H9 (cell line): ENCODE measurements at regions not wholly inside any gene's neighbourhood (a gene's known extent, or its start where the extent isn't known, plus 50 kb on each side); places are given as distances from the start of the nearest gene placed in this dataset.

Source experiments
- DNase-seq: peaks from one replicate; pipeline ENCODE4 v3.0.0-alpha.2; 2017
- H2AFZ ChIP-seq: one replicate; pipeline ENCODE4 v1.6.1; 2013; ENCODE audit warnings: mild to moderate bottlenecking, low read length, control low read depth, moderate library complexity
- H2AK5ac ChIP-seq: 2 replicates; pipeline ENCODE4 v1.6.1; 2013; ENCODE audit warnings: low read length, control low read depth, mixed read lengths; ENCODE audit not compliant: insufficient read length
- H2BK120ac ChIP-seq: one replicate; pipeline ENCODE4 v1.6.1; 2013; ENCODE audit warnings: low read depth, mild to moderate bottlenecking, low read length, control low read depth, inconsistent platforms; ENCODE audit not compliant: poor library complexity, severe bottlenecking
- H2BK12ac ChIP-seq: 2 replicates; pipeline ENCODE4 v1.6.1; 2013; ENCODE audit warnings: low read length, control low read depth, mixed read lengths, low read depth; ENCODE audit not compliant: insufficient read length
- H2BK15ac ChIP-seq: 2 replicates; pipeline ENCODE4 v1.6.1; 2013; ENCODE audit warnings: low read depth, low read length, control low read depth
- H2BK20ac ChIP-seq: one replicate; pipeline ENCODE4 v1.6.1; 2013; ENCODE audit warnings: low read depth, mild to moderate bottlenecking, low read length, control low read depth, inconsistent platforms; ENCODE audit not compliant: poor library complexity, severe bottlenecking
- H2BK5ac ChIP-seq: 2 replicates; pipeline ENCODE4 v1.6.1; 2013; ENCODE audit warnings: low read length, control low read depth, mixed read lengths; ENCODE audit not compliant: insufficient read length
- H3K14ac ChIP-seq: 2 replicates; pipeline ENCODE4 v1.6.1; 2013; ENCODE audit warnings: low read length, control low read depth; ENCODE audit not compliant: insufficient read depth
- H3K18ac ChIP-seq: 2 replicates; pipeline ENCODE4 v1.6.1; 2013; ENCODE audit warnings: low read depth, mild to moderate bottlenecking, mixed read lengths, low read length, control low read depth; ENCODE audit not compliant: insufficient read length
- H3K23ac ChIP-seq: 2 replicates; pipeline ENCODE4 v1.6.1; 2013; ENCODE audit warnings: low read length, control low read depth, mixed read lengths, low read depth; ENCODE audit not compliant: insufficient read length
- H3K23me2 ChIP-seq: 2 replicates; pipeline ENCODE4 v1.6.1; 2013; ENCODE audit warnings: low read depth, mild to moderate bottlenecking, mixed read lengths, low read length, control low read depth; ENCODE audit not compliant: insufficient read length, poor library complexity, severe bottlenecking
- H3K27ac ChIP-seq: 2 replicates; pipeline ENCODE4 v1.5.1; 2013; ENCODE audit warnings: low read length, control low read depth, mixed read lengths, low read depth; ENCODE audit not compliant: insufficient read length
- H3K27me3 ChIP-seq: 2 replicates; pipeline ENCODE4 v1.6.1; 2013; ENCODE audit warnings: low read length, control low read depth, inconsistent platforms; ENCODE audit not compliant: insufficient read depth
- H3K4ac ChIP-seq: 2 replicates; pipeline ENCODE4 v1.6.1; 2013; ENCODE audit warnings: low read depth, mild to moderate bottlenecking, control low read depth, inconsistent platforms, low read length, moderate library complexity
- H3K4me1 ChIP-seq: 2 replicates; pipeline ENCODE4 v1.6.1; 2013; ENCODE audit warnings: low read length, control low read depth, inconsistent platforms; ENCODE audit not compliant: insufficient read depth
- H3K4me2 ChIP-seq: 2 replicates; pipeline ENCODE4 v1.6.1; 2013; ENCODE audit warnings: low read length, control low read depth, mixed read lengths; ENCODE audit not compliant: insufficient read length, insufficient read depth
- H3K56ac ChIP-seq: 2 replicates; pipeline ENCODE4 v1.6.1; 2013; ENCODE audit warnings: low read depth, mild to moderate bottlenecking, mixed read lengths, low read length, control low read depth; ENCODE audit not compliant: insufficient read length
- H3K79me1 ChIP-seq: 2 replicates; pipeline ENCODE4 v1.6.1; 2013; ENCODE audit warnings: low read depth, mild to moderate bottlenecking, moderate library complexity, low read length, control low read depth, inconsistent platforms; ENCODE audit not compliant: insufficient read depth, poor library complexity, severe bottlenecking
- H3K79me2 ChIP-seq: 2 replicates; pipeline ENCODE4 v1.6.1; 2013; ENCODE audit warnings: low read length, control low read depth, inconsistent platforms; ENCODE audit not compliant: insufficient read depth
- H3K9ac ChIP-seq: 2 replicates; pipeline ENCODE4 v1.6.1; 2013; ENCODE audit warnings: low read length, control low read depth, mixed read lengths; ENCODE audit not compliant: insufficient read length; ENCODE audit errors: extremely low read depth
- H3K9me3 ChIP-seq: one replicate; pipeline ENCODE4 v1.6.1; 2013; ENCODE audit warnings: low read depth, low read length, inconsistent platforms; ENCODE audit not compliant: control insufficient read depth
- H3T11ph ChIP-seq: one replicate; pipeline ENCODE4 v1.6.1; 2013; ENCODE audit warnings: mild to moderate bottlenecking, low read length, control low read depth, inconsistent platforms
- H4K20me1 ChIP-seq: one replicate; pipeline ENCODE4 v1.6.1; 2013; ENCODE audit not compliant: control insufficient read depth, insufficient read length, insufficient read depth
- H4K5ac ChIP-seq: 2 replicates; pipeline ENCODE4 v1.6.1; 2013; ENCODE audit warnings: low read depth, mild to moderate bottlenecking, mixed read lengths, low read length, control low read depth; ENCODE audit not compliant: insufficient read length
- H4K8ac ChIP-seq: replicated peaks from 2 replicates; pipeline ENCODE4 v1.6.1; 2013; ENCODE audit warnings: low read length, control low read depth, mixed read lengths, low read depth; ENCODE audit not compliant: insufficient read length
- H4K91ac ChIP-seq: 2 replicates; pipeline ENCODE4 v1.6.1; 2013; ENCODE audit warnings: low read depth, mild to moderate bottlenecking, moderate library complexity, mixed read lengths, low read length, control low read depth; ENCODE audit not compliant: insufficient read length
- H3K27ac Mint-ChIP-seq, 3 experiments: 2 replicates in 2 of 3; 3 replicates in 1 of 3; pipeline ENCODE4 v1.8.0; 2020 to 2021; ENCODE audit warnings: mixed read lengths in 3 of 3, mild to moderate bottlenecking in 1 of 3, moderate library complexity in 1 of 3
- H3K27me3 Mint-ChIP-seq: 2 replicates; pipeline ENCODE4 v1.8.0; 2021; ENCODE audit warnings: low read depth, mild to moderate bottlenecking, moderate library complexity, mixed read lengths
- H3K36me3 Mint-ChIP-seq, 3 experiments: 2 replicates in 2 of 3; 3 replicates in 1 of 3; pipeline ENCODE4 v1.8.0; 2020 to 2021; ENCODE audit warnings: low read depth in 3 of 3, mixed read lengths in 3 of 3; ENCODE audit not compliant: insufficient read depth in 1 of 3
- H3K4me1 Mint-ChIP-seq, 2 experiments: 2 replicates each; pipeline ENCODE4 v1.8.0; 2020; ENCODE audit warnings: mixed read lengths in 2 of 2
- H3K4me3 Mint-ChIP-seq, 2 experiments: 2 replicates in 1 of 2; 3 replicates in 1 of 2; pipeline ENCODE4 v1.8.0; 2020 to 2021; ENCODE audit warnings: mild to moderate bottlenecking in 2 of 2, mixed read lengths in 2 of 2, moderate library complexity in 1 of 2
- H3K9me3 Mint-ChIP-seq, 2 experiments: 2 replicates in 1 of 2; 3 replicates in 1 of 2; pipeline ENCODE4 v1.8.0; 2020; ENCODE audit warnings: mild to moderate bottlenecking in 2 of 2, mixed read lengths in 2 of 2, moderate library complexity in 1 of 2
- WGBS: extraction: QIAGEN DNeasy Blood & Tissue Kit; methylation state at CpG from one replicate; pipeline ENCODE4 v1.1.7; 2013; ENCODE audit warnings: missing lambda C conversion rate, low lambda C conversion rate, mixed read lengths; ENCODE audit not compliant: insufficient read length; ENCODE audit errors: extremely low coverage; 5-methylcytosine and 5-hydroxymethylcytosine counted together
- TF ChIP-seq, protein P1 (sequence below): fragments of 200-600 bp; sonication (generic); conservative IDR thresholded peaks from 3 replicates; pipeline ENCODE4 v1.8.0; 2021; ENCODE audit warnings: antibody characterized with exemption, mild to moderate bottlenecking

DNA sequence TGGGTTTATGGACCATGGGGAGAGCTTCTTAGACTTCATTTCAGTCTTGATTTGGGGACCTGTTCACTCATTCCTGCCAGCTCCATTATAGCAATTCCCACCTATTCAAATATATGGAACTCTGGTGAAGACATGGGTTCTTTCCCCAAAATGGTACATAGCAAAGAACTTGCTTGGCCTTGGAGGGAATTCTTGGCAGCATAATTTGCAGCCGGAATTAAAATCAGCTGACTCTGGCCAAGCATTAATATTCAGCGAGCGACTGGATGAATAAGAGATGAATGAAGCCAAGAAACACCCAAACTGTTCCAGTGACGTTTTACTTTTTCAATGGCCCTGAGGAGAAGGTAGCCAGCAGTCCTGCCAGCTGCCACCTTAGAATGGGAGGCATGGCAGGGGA lies 88.4 kb upstream of the SOX1 start:
- H3K79me1 ChIP-seq: no peaks in the 10 kb centered on the region
- Mint-ChIP-seq H3K4me1 (peaks cover 3 to 11% of the 10 kb centered on the region in 2 experiments), H3K27ac (no peak overlapping the region; a peak in 1 of 7 replicates), H3K36me3 (peaks cover 0 to 2% (median 0%) of the 10 kb centered on the region in 3 experiments; a peak in 2 of 7 replicates), H3K4me3 (no peak overlapping the region), H3K9me3 (peaks cover 6 to 12% of the 10 kb centered on the region in 2 experiments; a peak in 3 of 5 replicates), H3K27me3 (peaks cover 33% of the 10 kb centered on the region)
- no peak overlapping the region for H3T11ph ChIP-seq
- H3K79me2 ChIP-seq: no peaks in the 10 kb centered on the region
- no peak overlapping the region for H2AFZ ChIP-seq
- H3K9me3 ChIP-seq: no peaks in the 10 kb centered on the region
- H2AK5ac ChIP-seq: no peak overlapping the region
- H2BK20ac ChIP-seq: no peak overlapping the region
- no CpG with 5 or more reads among the region's 4 CpGs for WGBS
- H3K4me2 ChIP-seq: no peak overlapping the region
- H3K27me3 ChIP-seq: no peaks in the 10 kb centered on the region
- no peaks in the 10 kb centered on the region for H3K23me2 ChIP-seq
- no peak overlapping the region for H2BK5ac ChIP-seq
- no peak overlapping the region for H4K5ac ChIP-seq
- H3K9ac ChIP-seq: no peak overlapping the region
- H3K56ac ChIP-seq: no peak overlapping the region
- no peak overlapping the region for H4K8ac ChIP-seq
- H3K27ac ChIP-seq: no peak overlapping the region
- H3K4me1 ChIP-seq: no peaks in the 10 kb centered on the region
- H3K23ac ChIP-seq: no peak overlapping the region
- no peak overlapping the region for H2BK15ac ChIP-seq
- no peak overlapping the region for H2BK12ac ChIP-seq
- no peak for DNase-seq
- no peak overlapping the region for H3K14ac ChIP-seq
- no peak overlapping the region for H3K4ac ChIP-seq
- TF ChIP-seq, protein P1, sequence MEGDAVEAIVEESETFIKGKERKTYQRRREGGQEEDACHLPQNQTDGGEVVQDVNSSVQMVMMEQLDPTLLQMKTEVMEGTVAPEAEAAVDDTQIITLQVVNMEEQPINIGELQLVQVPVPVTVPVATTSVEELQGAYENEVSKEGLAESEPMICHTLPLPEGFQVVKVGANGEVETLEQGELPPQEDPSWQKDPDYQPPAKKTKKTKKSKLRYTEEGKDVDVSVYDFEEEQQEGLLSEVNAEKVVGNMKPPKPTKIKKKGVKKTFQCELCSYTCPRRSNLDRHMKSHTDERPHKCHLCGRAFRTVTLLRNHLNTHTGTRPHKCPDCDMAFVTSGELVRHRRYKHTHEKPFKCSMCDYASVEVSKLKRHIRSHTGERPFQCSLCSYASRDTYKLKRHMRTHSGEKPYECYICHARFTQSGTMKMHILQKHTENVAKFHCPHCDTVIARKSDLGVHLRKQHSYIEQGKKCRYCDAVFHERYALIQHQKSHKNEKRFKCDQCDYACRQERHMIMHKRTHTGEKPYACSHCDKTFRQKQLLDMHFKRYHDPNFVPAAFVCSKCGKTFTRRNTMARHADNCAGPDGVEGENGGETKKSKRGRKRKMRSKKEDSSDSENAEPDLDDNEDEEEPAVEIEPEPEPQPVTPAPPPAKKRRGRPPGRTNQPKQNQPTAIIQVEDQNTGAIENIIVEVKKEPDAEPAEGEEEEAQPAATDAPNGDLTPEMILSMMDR: no peak
- H3K18ac ChIP-seq: no peak overlapping the region
- H2BK120ac ChIP-seq: no peak overlapping the region
- H4K91ac ChIP-seq: no peak overlapping the region
- no peaks in the 10 kb centered on the region for H4K20me1 ChIP-seq
